Activated CD4-positive, alpha-beta T cell treated with anti-CD3 and anti-CD28 coated beads, Interleukin-2, amount 10 ng/mL, durations not matched to agents 7 days and 5 days (primary cell): ENCODE measurements at regions not wholly inside any gene's neighbourhood (a gene's known extent, or its start where the extent isn't known, plus 50 kb on each side); places are given as distances from the start of the nearest gene placed in this dataset.

Source experiments
- CTCF ChIA-PET: fragments of 350-600 bp; sonication (Branson Sonifier 250); formaldehyde crosslinking; loops from one replicate; lab custom pipeline; 2021; ENCODE audit warnings: antibody characterized with exemption; lab: Charles Lee
- POLR2A ChIA-PET: fragments of 350-600 bp; sonication (Branson Sonifier 250); formaldehyde crosslinking; loops from one replicate; lab custom pipeline; 2021; ENCODE audit warnings: antibody characterized with exemption; lab: Charles Lee
- DNase-seq: peaks from one replicate; pipeline ENCODE4 v3.0.0-alpha.2; 2020
- H3K27ac Mint-ChIP-seq: one replicate; pipeline ENCODE4 v1.8.0; 2021; ENCODE audit warnings: mild to moderate bottlenecking, moderate library complexity, mixed read lengths
- H3K27me3 Mint-ChIP-seq: one replicate; pipeline ENCODE4 v1.8.0; 2021; ENCODE audit warnings: mixed read lengths
- H3K36me3 Mint-ChIP-seq: one replicate; pipeline ENCODE4 v1.8.0; 2021; ENCODE audit warnings: low read depth, mixed read lengths
- H3K4me1 Mint-ChIP-seq: one replicate; pipeline ENCODE4 v1.8.0; 2021; ENCODE audit warnings: mixed read lengths
- H3K4me3 Mint-ChIP-seq: one replicate; pipeline ENCODE4 v1.8.0; 2021; ENCODE audit warnings: mild to moderate bottlenecking, moderate library complexity, mixed read lengths
- H3K9me3 Mint-ChIP-seq: one replicate; pipeline ENCODE4 v1.8.0; 2021; ENCODE audit warnings: mixed read lengths

DNA sequence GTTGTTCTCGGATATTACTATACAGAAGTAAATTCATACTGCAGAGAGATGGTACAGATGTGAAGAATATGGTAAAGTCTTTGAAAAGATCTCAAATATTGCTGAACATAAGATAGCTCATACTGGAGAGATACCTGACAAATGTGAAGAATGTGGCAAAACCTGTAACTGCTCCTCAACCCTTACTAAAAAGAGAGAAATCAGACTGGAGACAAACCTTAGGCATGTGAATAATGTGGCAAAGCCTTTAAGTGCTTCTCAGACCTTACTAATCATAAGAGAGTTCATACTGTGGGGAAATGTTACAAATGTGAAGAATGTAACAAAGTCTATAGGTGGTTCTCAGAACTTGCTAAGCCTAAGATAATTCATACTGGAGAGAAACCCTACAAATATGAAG, 986.0 kb upstream of the TSPY4 start:
- no peak overlapping the region for H3K27ac Mint-ChIP-seq
- POLR2A ChIA-PET, result no interaction called here
- CTCF ChIA-PET, result no interaction called here
- H3K27me3 Mint-ChIP-seq, result no peaks in the 10 kb centered on the region
- DNase-seq, result no peak
- H3K9me3 Mint-ChIP-seq, result no peaks in the 10 kb centered on the region
- no peak overlapping the region for H3K4me3 Mint-ChIP-seq
- no peaks in the 10 kb centered on the region for H3K4me1 Mint-ChIP-seq
- no peaks in the 10 kb centered on the region for H3K36me3 Mint-ChIP-seq

DNA sequence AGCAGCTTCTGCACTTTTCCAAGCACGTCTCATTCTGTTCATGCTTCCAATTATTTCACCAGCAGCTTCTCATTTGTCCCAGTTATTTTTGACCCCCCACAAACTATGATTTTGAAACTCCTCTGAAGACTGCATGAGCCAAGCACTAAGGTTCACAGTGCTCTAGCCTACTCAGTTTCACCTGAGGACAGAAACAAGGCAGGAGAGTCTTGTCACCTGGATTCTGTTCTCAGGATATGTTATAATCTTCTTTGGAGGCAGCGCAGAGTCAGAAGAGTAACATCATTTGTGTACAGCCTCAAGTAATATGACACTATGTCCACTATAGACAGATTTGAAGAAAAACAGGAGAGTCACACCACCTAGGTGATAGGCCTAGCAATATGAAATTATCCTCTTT, 985.1 kb upstream of the TSPY4 start:
- Mint-ChIP-seq H3K4me1 (no peaks in the 10 kb centered on the region), H3K4me3 (no peak overlapping the region), H3K36me3 (no peaks in the 10 kb centered on the region), H3K27me3 (no peaks in the 10 kb centered on the region), H3K9me3 (no peaks in the 10 kb centered on the region), H3K27ac (no peak overlapping the region)
- CTCF ChIA-PET, result no interaction called here
- POLR2A ChIA-PET, result no interaction called here
- DNase-seq, result no peak

DNA sequence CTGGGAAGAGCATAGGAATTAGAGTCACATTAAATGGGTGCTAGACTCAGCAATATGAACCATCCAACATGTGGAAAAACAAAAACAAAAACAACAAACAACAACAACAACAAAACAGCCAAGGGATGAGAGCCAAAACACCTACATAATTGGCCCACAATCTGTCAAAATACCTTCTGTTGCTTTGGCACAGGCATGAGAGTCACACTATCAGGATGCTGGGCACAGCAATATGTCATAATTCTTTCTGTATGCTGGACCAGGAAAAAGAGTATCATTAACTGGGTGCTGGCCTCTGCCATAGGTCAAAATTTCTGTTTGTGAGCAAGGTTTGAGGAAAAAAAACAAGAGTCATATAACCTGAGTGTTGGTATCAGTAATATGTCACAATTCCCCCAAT, 979.1 kb upstream of the TSPY4 start:
- ChIA-PET CTCF (no interaction called here), POLR2A (no interaction called here)
- no peak for DNase-seq
- no peak overlapping the region for H3K27ac Mint-ChIP-seq
- H3K4me1 Mint-ChIP-seq, result no peaks in the 10 kb centered on the region
- no peaks in the 10 kb centered on the region for H3K36me3 Mint-ChIP-seq
- H3K27me3 Mint-ChIP-seq, result no peaks in the 10 kb centered on the region
- H3K9me3 Mint-ChIP-seq, result no peaks in the 10 kb centered on the region
- H3K4me3 Mint-ChIP-seq, result no peak overlapping the region

DNA sequence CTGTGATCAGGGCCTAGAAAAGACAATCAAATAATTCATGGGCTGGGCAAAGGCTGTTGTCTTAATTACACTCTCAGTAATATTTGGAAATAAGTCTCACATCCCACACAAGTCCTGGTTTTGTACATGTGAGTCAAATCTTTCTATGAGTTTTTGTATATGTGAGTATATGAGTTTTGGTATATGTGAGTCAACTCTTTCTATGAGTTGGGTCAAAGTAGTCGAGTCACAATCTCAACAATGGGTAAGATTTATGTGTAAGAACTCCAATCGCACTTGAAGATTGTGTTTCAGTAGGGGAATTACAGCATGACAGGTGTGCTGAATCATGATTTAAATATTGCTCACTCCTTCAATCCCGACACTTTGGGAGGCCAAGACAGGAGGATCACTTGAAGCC, 975.5 kb upstream of the TSPY4 start:
- H3K27ac Mint-ChIP-seq, result no peak overlapping the region
- H3K9me3 Mint-ChIP-seq, result no peaks in the 10 kb centered on the region
- ChIA-PET POLR2A (no interaction called here), CTCF (no interaction called here)
- no peak overlapping the region for H3K4me3 Mint-ChIP-seq
- no peaks in the 10 kb centered on the region for H3K36me3 Mint-ChIP-seq
- no peaks in the 10 kb centered on the region for H3K4me1 Mint-ChIP-seq
- DNase-seq, result no peak
- H3K27me3 Mint-ChIP-seq, result no peaks in the 10 kb centered on the region

DNA sequence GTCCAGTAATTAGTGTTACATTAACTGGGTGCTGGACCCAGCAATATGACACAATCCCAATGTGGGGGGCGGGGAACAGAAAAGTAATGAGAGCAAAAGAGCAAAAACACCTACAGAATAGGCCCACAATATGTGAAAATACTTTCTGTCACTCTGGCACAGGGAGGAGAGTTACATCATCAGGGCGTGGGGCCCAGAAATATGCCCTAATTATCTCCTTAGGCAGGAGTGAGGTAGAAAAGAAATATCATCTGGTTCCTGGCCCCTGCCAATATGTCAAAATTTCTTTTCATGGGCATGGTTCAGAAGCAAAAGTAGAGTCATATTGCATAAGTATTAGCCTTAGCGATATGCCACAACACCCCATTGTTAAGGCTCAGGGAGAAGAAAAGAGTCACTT, 959.8 kb upstream of the TSPY4 start:
- no peaks in the 10 kb centered on the region for H3K36me3 Mint-ChIP-seq
- CTCF ChIA-PET, result no interaction called here
- no peak overlapping the region for H3K27ac Mint-ChIP-seq
- no peak for DNase-seq
- H3K9me3 Mint-ChIP-seq, result no peaks in the 10 kb centered on the region
- H3K4me3 Mint-ChIP-seq, result no peak overlapping the region
- no peaks in the 10 kb centered on the region for H3K4me1 Mint-ChIP-seq
- POLR2A ChIA-PET, result no interaction called here
- H3K27me3 Mint-ChIP-seq, result no peaks in the 10 kb centered on the region

DNA sequence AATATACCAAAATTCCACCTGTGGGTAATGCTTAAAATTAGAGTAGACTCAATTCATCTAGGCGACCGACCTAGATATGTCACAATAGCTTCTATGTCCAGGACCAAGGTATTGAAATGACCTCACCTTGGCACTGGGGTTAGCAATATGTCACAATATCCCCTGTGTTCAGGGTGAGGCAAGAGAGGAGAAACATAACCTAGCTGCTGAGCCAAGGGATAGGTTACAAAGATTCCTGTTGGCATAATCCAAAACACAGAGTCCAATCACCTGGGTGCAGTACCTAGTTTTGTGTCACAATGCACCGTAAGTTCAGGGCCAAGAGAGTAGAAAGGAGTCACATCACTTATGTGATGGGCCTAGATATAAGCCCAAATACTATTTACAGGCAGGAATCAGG, 957.5 kb upstream of the TSPY4 start:
- no peaks in the 10 kb centered on the region for H3K9me3 Mint-ChIP-seq
- H3K4me3 Mint-ChIP-seq, result no peak overlapping the region
- H3K27ac Mint-ChIP-seq, result no peak overlapping the region
- H3K27me3 Mint-ChIP-seq, result no peaks in the 10 kb centered on the region
- DNase-seq, result no peak
- no peaks in the 10 kb centered on the region for H3K4me1 Mint-ChIP-seq
- H3K36me3 Mint-ChIP-seq, result no peaks in the 10 kb centered on the region
- ChIA-PET POLR2A (no interaction called here), CTCF (no interaction called here)

DNA sequence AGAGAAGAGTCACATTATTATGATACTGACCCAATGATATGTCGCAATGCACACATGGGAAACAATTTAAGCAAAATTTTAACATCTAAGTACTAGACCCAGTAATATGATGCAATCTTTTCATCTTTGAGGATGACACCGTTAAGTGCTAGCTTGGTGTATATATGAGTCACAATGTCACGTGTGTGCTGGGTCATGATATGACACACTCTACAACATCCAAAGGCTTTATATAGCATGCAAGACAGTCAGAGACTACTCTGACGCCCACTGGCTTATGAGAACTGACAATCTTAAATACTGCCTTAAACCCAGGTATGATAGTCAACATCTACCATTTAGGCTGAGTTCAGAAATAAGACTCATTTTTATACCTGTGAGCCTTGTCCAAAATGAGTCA, 955.8 kb upstream of the TSPY4 start:
- Mint-ChIP-seq H3K9me3 (no peaks in the 10 kb centered on the region), H3K4me3 (no peak overlapping the region), H3K4me1 (no peaks in the 10 kb centered on the region), H3K36me3 (no peaks in the 10 kb centered on the region), H3K27ac (no peak overlapping the region), H3K27me3 (no peaks in the 10 kb centered on the region)
- ChIA-PET POLR2A (no interaction called here), CTCF (no interaction called here)
- no peak for DNase-seq

DNA sequence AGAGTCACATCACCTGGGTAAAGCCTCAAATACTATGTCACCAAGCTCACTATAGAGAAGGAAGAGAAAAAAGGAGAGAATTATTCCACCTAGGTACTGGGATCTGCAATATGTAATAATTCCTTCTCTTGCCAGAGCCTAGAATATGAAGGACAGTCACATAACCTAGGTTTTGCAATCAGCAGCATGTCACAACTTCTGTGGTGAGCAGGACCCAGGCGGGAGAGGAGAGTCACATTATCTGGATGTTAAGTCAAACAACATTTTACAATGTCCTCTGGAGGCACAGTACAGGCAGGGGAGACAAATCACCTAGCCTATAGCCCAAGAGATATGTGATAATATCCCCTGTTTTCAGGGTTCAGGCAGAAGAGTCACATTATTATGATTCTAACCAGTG, 951.2 kb upstream of the TSPY4 start:
- POLR2A ChIA-PET, result no interaction called here
- CTCF ChIA-PET, result no interaction called here

DNA sequence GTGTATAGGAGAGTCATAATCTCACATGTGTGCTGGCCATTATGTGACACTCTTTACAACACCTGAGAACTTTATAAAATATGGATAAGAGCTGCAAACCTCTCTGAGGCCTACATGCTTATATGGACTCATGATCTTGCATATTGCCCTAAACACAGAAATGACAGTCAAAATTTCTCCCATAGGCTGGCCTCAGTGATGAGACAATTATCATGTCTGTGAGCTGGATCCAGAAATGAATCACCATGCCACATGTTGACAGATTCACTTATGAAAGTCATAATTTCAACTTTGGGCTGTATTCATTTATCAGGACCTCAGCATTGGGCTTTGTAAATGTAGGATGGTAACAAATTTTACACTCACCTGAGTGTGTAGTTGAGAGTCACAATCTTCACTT, 948.8 kb upstream of the TSPY4 start:
- CTCF ChIA-PET, result no interaction called here
- DNase-seq, result no peak
- Mint-ChIP-seq H3K9me3 (no peaks in the 10 kb centered on the region), H3K36me3 (no peaks in the 10 kb centered on the region), H3K4me1 (no peaks in the 10 kb centered on the region), H3K4me3 (no peak overlapping the region), H3K27me3 (no peaks in the 10 kb centered on the region), H3K27ac (no peak overlapping the region)
- POLR2A ChIA-PET, result no interaction called here

More for the DNA sequence above, 951.2 kb upstream of the TSPY4 start:
- Mint-ChIP-seq H3K27ac (no peak overlapping the region), H3K9me3 (no peaks in the 10 kb centered on the region), H3K4me1 (no peaks in the 10 kb centered on the region), H3K4me3 (no peak overlapping the region), H3K27me3 (no peaks in the 10 kb centered on the region), H3K36me3 (no peaks in the 10 kb centered on the region)
- no peak for DNase-seq

DNA sequence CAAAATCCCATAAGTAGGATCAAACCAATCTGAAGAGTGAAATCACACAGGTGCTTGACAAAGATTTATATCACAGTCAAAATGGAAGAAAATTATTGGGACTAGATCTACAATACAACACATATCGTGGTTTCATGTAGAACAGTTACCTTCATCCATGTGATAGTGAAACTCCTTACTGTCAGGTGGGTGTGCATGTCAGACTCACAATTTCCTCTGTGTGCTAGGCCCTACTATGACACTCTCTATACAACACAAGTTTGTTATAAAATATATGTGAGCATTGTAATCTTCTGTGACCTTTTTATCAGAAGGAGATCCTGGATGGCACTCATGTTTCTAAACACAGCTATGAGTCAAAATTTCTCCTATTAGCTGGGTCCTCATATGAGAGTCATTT, 947.0 kb upstream of the TSPY4 start:
- CTCF ChIA-PET, result no interaction called here
- Mint-ChIP-seq H3K4me1 (no peaks in the 10 kb centered on the region), H3K9me3 (no peaks in the 10 kb centered on the region), H3K4me3 (no peak overlapping the region), H3K27me3 (no peaks in the 10 kb centered on the region), H3K27ac (no peak overlapping the region), H3K36me3 (no peaks in the 10 kb centered on the region)
- POLR2A ChIA-PET, result no interaction called here
- no peak for DNase-seq

DNA sequence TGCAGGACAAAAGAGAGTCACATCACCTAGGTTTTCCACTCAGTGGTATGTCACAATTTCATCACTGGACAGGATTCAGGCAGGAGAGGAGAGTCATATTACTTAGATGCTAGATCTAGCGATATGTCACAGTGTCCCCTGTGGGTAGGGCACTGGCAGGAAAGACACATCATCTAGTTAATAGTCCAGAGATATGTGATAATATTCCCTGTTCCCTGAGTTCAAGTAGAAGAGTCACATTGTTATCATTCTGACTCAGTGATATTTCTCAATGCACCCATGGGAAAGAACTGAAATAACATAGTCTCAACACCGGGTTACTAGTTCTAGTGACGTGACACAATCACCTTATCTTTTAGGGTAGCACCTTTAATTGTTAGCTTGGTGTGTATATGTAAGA, 944.0 kb upstream of the TSPY4 start:
- ChIA-PET CTCF (no interaction called here), POLR2A (no interaction called here)
- no peaks in the 10 kb centered on the region for H3K4me1 Mint-ChIP-seq
- no peaks in the 10 kb centered on the region for H3K9me3 Mint-ChIP-seq
- H3K27me3 Mint-ChIP-seq, result no peaks in the 10 kb centered on the region
- no peak for DNase-seq
- H3K4me3 Mint-ChIP-seq, result no peak overlapping the region
- H3K27ac Mint-ChIP-seq, result no peak overlapping the region
- no peaks in the 10 kb centered on the region for H3K36me3 Mint-ChIP-seq

DNA sequence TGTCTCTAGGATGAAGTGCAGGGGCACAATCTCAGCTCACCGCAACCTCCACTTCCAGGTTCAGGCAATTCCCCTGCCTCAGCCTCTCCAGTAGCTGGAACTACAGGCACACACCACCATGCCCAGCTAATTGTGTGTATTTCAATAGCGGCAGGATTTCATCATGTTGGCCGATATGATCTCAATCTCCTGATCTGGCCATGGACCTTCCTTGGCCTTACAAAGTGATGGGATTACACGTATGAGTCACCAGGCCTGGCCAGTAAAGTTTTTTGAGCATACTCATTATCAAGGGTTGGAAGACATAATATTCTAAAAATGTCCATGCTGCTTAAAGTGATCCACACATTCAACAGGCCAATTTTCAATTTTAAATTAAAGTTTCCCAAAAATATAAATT, 914.4 kb upstream of the TSPY4 start:
- POLR2A ChIA-PET, result no interaction called here

DNA sequence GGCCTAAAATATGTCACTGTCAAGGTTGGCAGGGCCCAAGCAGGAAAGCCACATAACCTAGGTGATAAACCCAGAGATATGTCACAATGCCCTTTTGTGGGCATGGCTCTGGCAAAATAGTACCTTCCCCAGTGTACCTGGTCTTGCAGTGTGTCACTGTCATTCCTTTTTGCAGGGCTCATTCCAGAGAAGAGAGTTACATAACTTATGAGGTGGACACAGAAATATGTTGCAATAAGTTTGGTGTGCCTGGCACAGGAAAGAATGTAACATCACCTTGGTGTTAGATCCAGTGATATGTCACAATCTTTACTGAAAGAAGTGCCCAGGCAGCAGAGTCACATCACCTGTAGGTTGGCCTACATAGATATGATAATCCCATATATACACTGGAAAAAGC, 910.8 kb upstream of the TSPY4 start:
- Mint-ChIP-seq H3K4me3 (no peak overlapping the region), H3K27ac (no peak overlapping the region), H3K36me3 (no peaks in the 10 kb centered on the region), H3K4me1 (no peaks in the 10 kb centered on the region), H3K27me3 (no peaks in the 10 kb centered on the region), H3K9me3 (no peaks in the 10 kb centered on the region)
- ChIA-PET POLR2A (no interaction called here), CTCF (no interaction called here)
- no peak for DNase-seq

More for the DNA sequence above, 914.4 kb upstream of the TSPY4 start:
- no peaks in the 10 kb centered on the region for H3K9me3 Mint-ChIP-seq
- no peaks in the 10 kb centered on the region for H3K27me3 Mint-ChIP-seq
- CTCF ChIA-PET, result no interaction called here
- H3K27ac Mint-ChIP-seq, result no peak overlapping the region
- no peak for DNase-seq
- no peaks in the 10 kb centered on the region for H3K4me1 Mint-ChIP-seq
- H3K36me3 Mint-ChIP-seq, result no peaks in the 10 kb centered on the region
- no peak overlapping the region for H3K4me3 Mint-ChIP-seq

DNA sequence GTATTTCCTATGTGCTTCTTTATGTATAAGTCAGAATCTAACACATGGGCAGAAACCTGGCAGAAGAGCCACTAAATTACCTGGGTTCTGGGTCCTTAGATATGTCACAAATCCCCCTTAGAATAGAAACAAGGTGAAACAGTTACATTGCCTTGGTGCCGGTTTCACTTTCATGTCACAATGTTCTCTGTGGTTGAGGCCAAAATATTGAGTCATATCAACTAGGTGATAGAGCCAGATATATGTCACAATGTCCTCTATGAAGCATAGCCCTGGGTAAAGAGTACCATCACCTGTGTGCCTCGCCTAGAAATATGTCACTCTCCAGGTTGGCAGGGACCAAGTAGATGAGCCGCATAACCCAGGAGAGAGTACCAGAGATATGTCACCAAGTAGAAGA, 899.8 kb upstream of the TSPY4 start:
- Mint-ChIP-seq H3K27me3 (no peaks in the 10 kb centered on the region), H3K4me3 (no peak overlapping the region), H3K27ac (no peak overlapping the region), H3K9me3 (no peaks in the 10 kb centered on the region), H3K4me1 (no peaks in the 10 kb centered on the region), H3K36me3 (no peaks in the 10 kb centered on the region)
- DNase-seq, result no peak
- ChIA-PET POLR2A (no interaction called here), CTCF (no interaction called here)

DNA sequence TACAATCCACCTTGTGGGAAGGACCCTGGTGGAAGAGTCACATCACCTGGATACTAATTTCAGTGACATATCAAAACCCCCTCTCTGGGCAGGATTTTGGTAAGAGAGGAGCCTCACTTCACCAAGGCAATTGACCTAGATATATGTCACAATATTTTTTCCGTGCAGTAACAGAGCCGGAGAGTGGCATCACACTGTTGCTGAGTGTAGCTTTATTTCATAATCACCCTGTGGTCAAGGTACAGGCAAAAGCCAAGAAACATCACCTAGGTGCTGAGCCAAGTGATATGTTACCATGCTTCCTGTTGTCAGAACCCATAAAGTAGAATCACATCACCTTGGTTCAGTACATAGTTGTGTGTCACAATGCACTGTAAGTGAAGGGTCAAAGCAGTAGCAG, 895.2 kb upstream of the TSPY4 start:
- POLR2A ChIA-PET, result no interaction called here
- H3K36me3 Mint-ChIP-seq, result no peaks in the 10 kb centered on the region
- no peaks in the 10 kb centered on the region for H3K4me1 Mint-ChIP-seq
- no peaks in the 10 kb centered on the region for H3K27me3 Mint-ChIP-seq
- no peak overlapping the region for H3K27ac Mint-ChIP-seq
- H3K4me3 Mint-ChIP-seq, result no peak overlapping the region
- H3K9me3 Mint-ChIP-seq, result no peaks in the 10 kb centered on the region
- CTCF ChIA-PET, result no interaction called here
- no peak for DNase-seq
